Breast epithelium (tissue), 4 donors: ENCODE measurements at regions not wholly inside any gene's neighbourhood (a gene's known extent, or its start where the extent isn't known, plus 50 kb on each side); places are given as distances from the start of the nearest gene placed in this dataset.

Experiments
- DNase-seq, 2 donors: peaks; one replicate each; pipeline ENCODE4 v3.0.0-alpha.2; 2019; ENCODE audit warnings: low spot score in 2 of 2
- H3K27ac ChIP-seq, 2 donors: fragments of 200-600 bp; sonication (generic) in 1 of 2; one replicate each; pipeline ENCODE4 v1.5.1; 2016 to 2019; ENCODE audit warnings: mild to moderate bottlenecking in 1 of 2
- H3K27me3 ChIP-seq, 2 donors: fragments of 200-600 bp; sonication (generic) in 1 of 2; one replicate each; pipeline versions ENCODE4 v1.5.1 to v1.6.0; 2017 to 2019; ENCODE audit warnings: control low read depth in 1 of 2, mild to moderate bottlenecking in 1 of 2
- H3K36me3 ChIP-seq: fragments of 200-600 bp; one replicate; pipeline ENCODE4 v1.5.1; 2019
- H3K4me1 ChIP-seq, 2 donors: fragments of 200-600 bp; sonication (generic); one replicate each; pipeline ENCODE4 v1.5.1; 2016 to 2019; ENCODE audit warnings: control low read depth in 1 of 2
- H3K4me3 ChIP-seq, 3 donors: fragments of 200-600 bp; sonication (generic); 1 replicate in 2 of 3; 2 replicates in 1 of 3; pipeline ENCODE4 v1.5.1; 2016 to 2019; ENCODE audit warnings: mild to moderate bottlenecking in 3 of 3, moderate library complexity in 2 of 3
- H3K9me3 ChIP-seq, 2 donors: fragments of 200-600 bp; sonication (generic) in 1 of 2; one replicate each; pipeline ENCODE4 v1.5.1; 2016 to 2019; ENCODE audit warnings: control low read depth in 1 of 2
- POLR2A ChIP-seq: fragments of 450-650 bp; IDR thresholded peaks from one replicate; pipeline ENCODE4 v1.6.1; 2016; ENCODE audit warnings: antibody characterized with exemption, mild to moderate bottlenecking, moderate library complexity
- POLR2AphosphoS5 ChIP-seq, 3 donors: sonication (generic); formaldehyde crosslinking; IDR thresholded peaks; one replicate each; pipeline ENCODE4 v1.6.1; 2017; ENCODE audit warnings: antibody characterized with exemption in 3 of 3
- intact Hi-C: fragments of 100-400 bp; cut with DNase I; formaldehyde crosslinking; loops from one replicate; pipeline ENCODE4 v1.15.1; 2023; ENCODE audit warnings: low total_unique reads
- TF ChIP-seq, protein P1 (sequence below), 3 donors: fragments of 450-650 bp; IDR thresholded peaks; one replicate each; pipeline ENCODE4 v1.5.1; 2016 to 2017; ENCODE audit warnings: antibody characterized with exemption in 3 of 3, mild to moderate bottlenecking in 3 of 3, moderate library complexity in 3 of 3

DNA sequence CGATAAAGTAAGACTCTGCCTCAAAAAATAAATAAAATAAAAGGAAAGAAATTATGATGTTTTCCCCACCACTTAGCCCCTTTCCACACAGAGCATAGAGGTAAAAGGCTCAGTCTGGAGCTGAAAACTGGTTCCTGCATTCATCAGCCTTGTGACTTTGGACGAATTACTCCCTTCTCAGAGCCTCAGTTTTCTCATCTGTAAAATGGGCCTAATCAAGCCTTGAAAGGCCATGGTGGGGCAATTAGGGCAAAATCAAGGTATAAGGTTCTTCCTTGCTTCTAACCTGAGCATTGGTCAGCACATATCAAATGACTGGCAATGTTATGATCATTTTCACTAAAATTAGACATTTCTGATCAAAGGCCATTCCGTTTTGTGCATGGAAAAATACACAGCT, 417.7 kb downstream of the MN1 start:
- intact Hi-C loops = no loop called here
- TF ChIP-seq POLR2AphosphoS5 (IDR thresholded peaks at IDR 0.05) = no peak
- TF ChIP-seq POLR2A = no peak
- TF ChIP-seq, protein P1, sequence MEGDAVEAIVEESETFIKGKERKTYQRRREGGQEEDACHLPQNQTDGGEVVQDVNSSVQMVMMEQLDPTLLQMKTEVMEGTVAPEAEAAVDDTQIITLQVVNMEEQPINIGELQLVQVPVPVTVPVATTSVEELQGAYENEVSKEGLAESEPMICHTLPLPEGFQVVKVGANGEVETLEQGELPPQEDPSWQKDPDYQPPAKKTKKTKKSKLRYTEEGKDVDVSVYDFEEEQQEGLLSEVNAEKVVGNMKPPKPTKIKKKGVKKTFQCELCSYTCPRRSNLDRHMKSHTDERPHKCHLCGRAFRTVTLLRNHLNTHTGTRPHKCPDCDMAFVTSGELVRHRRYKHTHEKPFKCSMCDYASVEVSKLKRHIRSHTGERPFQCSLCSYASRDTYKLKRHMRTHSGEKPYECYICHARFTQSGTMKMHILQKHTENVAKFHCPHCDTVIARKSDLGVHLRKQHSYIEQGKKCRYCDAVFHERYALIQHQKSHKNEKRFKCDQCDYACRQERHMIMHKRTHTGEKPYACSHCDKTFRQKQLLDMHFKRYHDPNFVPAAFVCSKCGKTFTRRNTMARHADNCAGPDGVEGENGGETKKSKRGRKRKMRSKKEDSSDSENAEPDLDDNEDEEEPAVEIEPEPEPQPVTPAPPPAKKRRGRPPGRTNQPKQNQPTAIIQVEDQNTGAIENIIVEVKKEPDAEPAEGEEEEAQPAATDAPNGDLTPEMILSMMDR (IDR thresholded peaks at IDR 0.05) = no peak
- Histone ChIP-seq H3K9me3 (no peaks in the 10 kb centered on the region), H3K27ac (no peak overlapping the region), H3K27me3 (no peaks in the 10 kb centered on the region), H3K4me1 (no peaks in the 10 kb centered on the region), H3K36me3 (no peaks in the 10 kb centered on the region), H3K4me3 (no peak overlapping the region)
- DNase-seq = no peak

DNA sequence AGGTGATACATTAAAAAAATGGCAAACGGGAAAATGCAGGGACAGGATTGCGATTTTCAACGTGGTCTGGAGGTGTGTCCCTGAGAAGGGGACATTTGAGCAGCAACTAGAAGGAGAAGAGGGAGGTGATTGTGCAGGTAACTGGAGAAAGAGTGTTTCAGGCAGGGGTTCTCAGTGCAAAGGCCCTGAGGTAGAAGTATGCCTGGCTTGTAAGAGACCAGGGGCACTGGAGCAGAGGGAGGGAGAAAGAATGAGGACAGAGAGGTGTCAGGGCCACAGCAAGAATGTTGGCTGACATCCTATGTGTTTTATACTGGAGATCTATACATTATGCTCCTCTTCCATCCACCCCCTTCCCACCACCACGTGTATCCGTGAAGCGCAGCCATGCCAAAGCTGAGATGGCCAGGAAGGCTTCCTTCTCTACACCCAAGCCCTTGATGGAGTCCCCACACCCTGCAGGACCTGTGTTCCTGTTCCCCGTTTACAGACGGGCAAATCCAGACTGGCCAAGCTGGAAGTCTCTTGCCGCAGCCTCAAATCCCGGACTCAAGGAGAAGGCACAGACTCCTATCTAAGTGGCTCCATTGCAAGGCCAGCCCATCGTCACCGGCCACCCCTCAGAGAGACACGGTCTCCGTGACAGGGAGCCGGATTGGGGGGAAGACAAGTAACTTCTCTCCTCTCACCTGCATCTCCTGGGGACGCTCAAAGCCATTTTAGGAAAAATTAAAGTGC, 416.1 kb downstream of the MN1 start:
- H3K9me3 ChIP-seq = no peaks in the 10 kb centered on the region
- H3K4me3 ChIP-seq = no peak overlapping the region
- TF ChIP-seq, protein P1 (IDR thresholded peaks at IDR 0.05) = no peak
- no peak for TF ChIP-seq POLR2A
- no peak for TF ChIP-seq POLR2AphosphoS5 (IDR thresholded peaks at IDR 0.05)
- H3K36me3 ChIP-seq = no peaks in the 10 kb centered on the region
- DNase-seq = no peak
- H3K4me1 ChIP-seq = no peaks in the 10 kb centered on the region
- no peaks in the 10 kb centered on the region for H3K27me3 ChIP-seq
- intact Hi-C loops = no loop called here
- no peak overlapping the region for H3K27ac ChIP-seq

DNA sequence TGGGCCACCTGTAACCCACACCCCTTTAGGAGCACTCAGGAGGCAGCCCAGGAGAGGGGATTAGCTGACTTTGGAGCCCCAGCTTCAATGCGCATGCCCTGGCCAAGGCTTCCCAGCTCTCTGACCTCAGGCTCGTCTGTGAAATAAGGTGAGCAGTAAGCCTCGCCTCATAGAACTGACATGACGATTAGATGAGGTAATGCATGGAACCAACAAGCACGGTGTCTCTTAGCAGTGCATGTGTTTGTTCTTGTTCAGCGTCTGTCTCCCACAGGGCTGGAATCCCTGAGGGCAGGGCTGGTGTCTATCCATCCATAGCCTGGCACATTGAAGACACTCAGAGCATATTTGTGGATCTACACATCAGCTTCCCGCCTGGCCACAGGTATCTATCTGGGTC, 415.4 kb downstream of the MN1 start:
- no peak for DNase-seq
- H3K9me3 ChIP-seq = no peaks in the 10 kb centered on the region
- H3K27me3 ChIP-seq = no peaks in the 10 kb centered on the region
- intact Hi-C loops = no loop called here
- H3K27ac ChIP-seq = no peak overlapping the region
- H3K36me3 ChIP-seq = no peaks in the 10 kb centered on the region
- H3K4me3 ChIP-seq = no peak overlapping the region
- H3K4me1 ChIP-seq = no peaks in the 10 kb centered on the region
- TF ChIP-seq POLR2A (no peak), POLR2AphosphoS5 (IDR thresholded peaks at IDR 0.05) (no peak)
- TF ChIP-seq, protein P1 (IDR thresholded peaks at IDR 0.05) = no peak

DNA sequence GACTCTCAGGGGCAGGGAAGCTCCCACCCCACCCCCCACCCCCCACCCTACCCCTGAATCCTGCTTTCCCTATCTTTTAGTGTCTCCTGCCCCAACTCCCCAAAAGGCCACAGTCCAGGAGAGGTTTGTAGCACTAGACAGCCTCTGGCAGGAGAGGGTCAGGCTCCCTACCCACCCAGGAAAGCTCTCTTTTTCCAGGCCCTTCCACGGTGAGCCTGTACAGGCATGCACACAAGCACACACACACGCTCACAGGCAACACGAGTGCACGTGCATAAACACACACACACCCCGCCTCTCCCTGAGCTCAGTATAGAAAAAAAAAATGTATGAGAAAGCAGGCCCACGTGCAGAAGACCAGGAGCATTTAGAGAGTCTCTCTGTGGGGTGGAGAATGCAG, 414.0 kb downstream of the MN1 start:
- Histone ChIP-seq H3K27ac (no peak overlapping the region), H3K27me3 (no peaks in the 10 kb centered on the region), H3K9me3 (no peaks in the 10 kb centered on the region), H3K4me3 (no peak overlapping the region), H3K4me1 (no peaks in the 10 kb centered on the region), H3K36me3 (no peaks in the 10 kb centered on the region)
- DNase-seq = no peak
- no peak for TF ChIP-seq POLR2A
- TF ChIP-seq, protein P1 (IDR thresholded peaks at IDR 0.05) = no peak
- no peak for TF ChIP-seq POLR2AphosphoS5 (IDR thresholded peaks at IDR 0.05)
- intact Hi-C loops = no loop called here

DNA sequence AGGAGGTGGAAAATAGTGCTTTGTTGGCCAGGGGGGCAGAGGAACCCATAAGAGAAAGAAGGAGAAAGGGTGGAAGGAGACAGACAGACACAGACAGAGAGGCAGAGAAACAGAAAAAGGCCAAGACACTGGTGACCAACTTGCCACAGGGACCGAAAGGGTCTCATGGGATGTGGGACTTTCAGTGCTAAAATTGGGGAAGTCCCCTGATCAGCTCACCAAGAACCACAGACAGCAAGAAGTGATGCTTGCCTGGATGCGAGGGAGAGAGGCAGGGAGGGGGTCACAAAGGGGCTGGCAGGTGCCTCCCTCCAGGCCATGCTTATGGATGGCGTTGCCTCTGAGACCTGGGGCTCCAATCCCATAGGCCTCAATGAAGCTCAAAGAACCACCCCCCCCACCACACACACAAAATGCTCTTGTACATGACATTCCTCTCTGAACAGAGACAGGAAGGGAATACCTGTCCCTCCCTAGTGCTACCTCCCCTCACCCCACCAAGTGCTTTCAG, 413.4 kb downstream of the MN1 start:
- intact Hi-C loops = no loop called here
- H3K4me1 ChIP-seq = no peaks in the 10 kb centered on the region
- no peak for TF ChIP-seq POLR2A
- TF ChIP-seq, protein P1 (IDR thresholded peaks at IDR 0.05) = no peak

More for the DNA sequence above, 413.4 kb downstream of the MN1 start:
- no peak for DNase-seq
- H3K4me3 ChIP-seq = no peak overlapping the region
- H3K27me3 ChIP-seq = no peaks in the 10 kb centered on the region
- no peaks in the 10 kb centered on the region for H3K9me3 ChIP-seq
- H3K27ac ChIP-seq = no peak overlapping the region
- H3K36me3 ChIP-seq = no peaks in the 10 kb centered on the region
